Right lung (tissue), 2 donors: ENCODE measurements at regions not wholly inside any gene's neighbourhood (a gene's known extent, or its start where the extent isn't known, plus 50 kb on each side); places are given as distances from the start of the nearest gene placed in this dataset.
A peak's percentile ranks its signal among the peaks of the same experiment; 100 is the strongest.

ENCODE experiments used
- DNase-seq, 2 donors: peaks; one replicate each; pipeline ENCODE4 v3.0.0-alpha.2; 2013

- peak; percentile 75 to 77 for DNase-seq
Measured at GRCh38 chr12:124517260-124518050, 50.0 kb downstream of the NCOR2 start.

DNA sequence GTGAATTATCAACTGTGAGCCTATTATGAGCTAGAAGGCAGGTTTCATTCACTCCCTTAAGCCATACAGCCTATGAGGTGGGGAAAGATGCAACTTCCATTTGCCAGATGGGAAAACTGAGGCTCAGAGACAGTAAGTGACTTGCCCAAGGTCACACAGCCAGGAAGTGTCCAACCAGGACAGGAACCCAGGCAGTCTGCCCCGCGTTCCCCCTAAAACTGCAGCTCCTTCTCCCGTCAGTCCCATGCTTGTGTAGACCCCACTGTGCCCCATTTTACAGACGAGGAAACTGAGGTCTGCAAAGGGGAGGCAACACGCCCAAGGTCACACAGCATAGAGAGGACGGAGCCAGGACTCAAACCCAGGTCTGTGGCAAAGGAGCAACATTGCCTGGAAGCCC lies 50.6 kb downstream of the NCOR2 start:
- no peak for DNase-seq

- no peak for DNase-seq
Measured at GRCh38 chr12:124515981-124516380, 51.4 kb downstream of the NCOR2 start.

GRCh38 chr12:124514996-124515932 lies 52.1 kb downstream of the NCOR2 start:
- no peak for DNase-seq

DNA sequence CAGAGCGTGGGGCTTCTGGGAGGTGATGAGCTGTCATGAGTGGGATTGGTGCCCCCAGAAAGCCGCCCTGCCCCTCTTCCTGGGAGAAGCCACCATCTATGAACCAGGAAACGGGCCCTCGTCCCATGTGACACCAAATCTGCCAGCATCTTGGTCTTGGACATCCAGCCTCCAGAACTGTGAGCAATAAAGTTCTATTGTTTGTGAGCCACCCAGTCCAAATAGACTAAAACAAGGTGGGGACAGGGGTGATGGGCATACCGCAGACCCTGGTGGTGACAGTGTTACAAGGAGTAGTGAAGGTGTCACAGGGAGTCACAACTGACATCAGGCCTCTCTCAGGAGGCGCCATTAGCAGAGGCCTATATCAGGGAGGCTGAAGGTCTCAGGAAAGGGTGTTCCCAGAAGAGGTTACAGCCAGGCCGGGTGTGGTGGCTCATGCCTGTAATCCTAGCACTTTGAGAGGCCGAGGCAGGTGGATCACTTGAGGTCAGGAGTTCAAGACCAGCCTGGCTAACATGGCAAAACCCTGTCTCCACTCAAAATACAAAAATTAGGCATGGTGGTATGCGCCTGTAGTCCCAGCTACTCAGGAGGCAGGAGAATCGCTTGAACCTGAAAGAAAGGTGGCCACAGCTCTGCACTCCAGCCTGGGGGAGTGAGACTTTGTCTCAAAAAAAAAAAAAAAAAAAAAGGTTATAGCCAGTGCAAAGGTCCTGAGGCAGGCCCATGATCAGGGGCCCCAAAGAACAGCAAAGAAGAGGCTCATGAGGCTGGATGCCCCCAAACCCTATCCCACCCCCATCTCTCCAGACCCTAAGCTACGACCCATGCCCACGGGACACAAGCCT lies 53.0 kb downstream of the NCOR2 start:
- no peak for DNase-seq

- no peak for DNase-seq
Measured at GRCh38 chr12:124513297-124513867, 54.0 kb downstream of the NCOR2 start.

DNA sequence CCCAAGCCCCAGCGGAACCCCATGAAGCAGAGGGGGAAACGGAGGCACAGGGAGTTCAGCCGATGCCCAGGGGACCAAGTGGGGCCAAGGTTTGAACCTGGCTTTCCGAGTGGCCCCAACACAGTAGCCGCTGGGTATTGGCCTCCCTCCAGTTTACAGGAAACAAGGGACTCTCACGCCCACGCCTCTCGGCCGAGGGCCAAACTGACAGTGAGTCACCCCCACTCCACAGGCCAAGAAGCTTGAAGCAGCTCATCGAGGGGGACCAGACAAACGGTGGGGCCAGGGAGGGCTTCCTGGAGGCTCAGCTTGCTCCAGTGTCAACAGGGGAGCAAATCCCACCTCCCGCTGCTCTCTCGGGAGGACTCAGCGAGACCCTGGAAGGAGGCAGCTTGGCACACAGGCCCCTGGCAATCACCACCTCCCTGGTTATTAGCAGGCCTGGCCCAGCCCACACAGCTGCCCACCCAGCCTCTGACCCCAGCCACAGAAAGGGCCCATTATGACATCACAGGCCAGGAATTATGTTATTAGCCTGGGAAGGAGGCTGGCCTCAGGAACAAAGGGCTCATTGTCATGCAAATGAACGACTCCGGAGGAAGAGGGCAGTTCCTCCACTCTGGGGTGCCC lies 54.6 kb downstream of the NCOR2 start:
- no peak for DNase-seq

DNA sequence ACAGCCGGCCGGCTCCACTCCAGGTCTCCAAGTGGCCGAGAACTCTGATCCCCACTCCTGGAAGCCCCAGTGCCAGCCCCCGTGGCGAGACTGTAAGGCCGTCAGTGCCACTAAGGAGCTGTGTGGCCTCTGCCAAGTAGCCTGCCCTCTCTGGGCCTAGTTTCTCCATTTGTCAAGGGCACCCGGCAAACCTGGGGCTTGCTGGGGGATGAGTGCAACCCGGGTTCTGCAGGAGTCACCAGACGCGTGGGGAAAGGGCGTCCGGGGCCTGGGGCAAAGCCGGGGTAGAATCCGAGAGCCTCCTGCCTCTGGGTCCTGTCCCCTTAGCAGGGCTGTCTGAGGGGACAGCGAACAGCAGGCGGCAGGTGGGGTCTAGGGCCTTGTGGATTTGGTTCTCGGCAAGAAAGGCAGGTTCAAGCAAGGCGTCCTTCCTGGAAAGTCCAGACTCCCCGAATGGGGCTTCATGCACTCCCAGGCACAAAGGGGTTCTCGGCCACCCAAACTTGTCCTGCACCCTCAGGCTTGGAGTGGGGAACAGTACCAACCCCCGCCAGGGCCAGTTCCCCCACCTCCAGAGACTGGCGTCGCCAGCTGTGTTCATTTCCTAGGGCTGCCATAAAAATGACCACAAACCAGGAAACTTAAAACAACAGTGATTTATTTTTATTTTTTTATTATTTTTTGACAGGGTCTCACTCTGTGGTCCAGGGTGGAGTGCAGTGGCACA lies 56.0 kb downstream of the NCOR2 start:
- no peak for DNase-seq

- no peak for DNase-seq
Measured at GRCh38 chr12:124510301-124510970, 57.0 kb downstream of the NCOR2 start.

DNA sequence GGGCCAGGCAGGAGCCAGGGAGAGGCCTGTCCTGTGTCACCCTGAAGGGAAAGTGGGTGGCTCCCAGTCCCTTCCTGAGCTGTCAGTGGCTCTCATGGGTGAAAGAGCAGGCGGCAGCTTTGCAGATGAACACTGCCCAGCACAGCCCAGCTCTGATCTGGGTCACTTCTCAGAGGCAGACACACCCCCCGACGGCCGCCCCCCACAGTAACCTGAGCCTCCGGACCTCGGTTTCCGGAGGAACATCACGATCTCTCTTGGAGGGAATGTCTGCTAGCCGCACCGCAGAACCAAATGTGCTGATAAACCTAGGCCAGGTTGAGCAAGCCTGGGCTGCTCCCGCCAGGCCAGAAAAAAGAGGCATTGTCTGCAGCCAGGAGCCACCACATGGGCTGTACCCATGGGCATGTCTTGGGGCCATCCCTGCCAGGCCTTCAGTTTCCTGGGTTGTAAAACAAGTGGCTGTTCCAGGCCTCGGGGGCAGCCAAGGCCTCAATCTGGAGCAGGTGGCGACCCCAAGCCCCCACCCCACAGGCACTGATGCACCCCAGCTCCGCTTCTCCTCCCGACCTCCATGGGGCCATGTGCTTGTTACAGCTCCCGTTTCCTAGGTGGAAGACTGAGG lies 57.6 kb downstream of the NCOR2 start:
- no peak for DNase-seq

GRCh38 chr12:124509300-124509675 lies 58.1 kb downstream of the NCOR2 start:
- DNase-seq, result no peak

GRCh38 chr12:124508381-124509079 lies 58.9 kb downstream of the NCOR2 start:
- DNase-seq, result no peak

DNA sequence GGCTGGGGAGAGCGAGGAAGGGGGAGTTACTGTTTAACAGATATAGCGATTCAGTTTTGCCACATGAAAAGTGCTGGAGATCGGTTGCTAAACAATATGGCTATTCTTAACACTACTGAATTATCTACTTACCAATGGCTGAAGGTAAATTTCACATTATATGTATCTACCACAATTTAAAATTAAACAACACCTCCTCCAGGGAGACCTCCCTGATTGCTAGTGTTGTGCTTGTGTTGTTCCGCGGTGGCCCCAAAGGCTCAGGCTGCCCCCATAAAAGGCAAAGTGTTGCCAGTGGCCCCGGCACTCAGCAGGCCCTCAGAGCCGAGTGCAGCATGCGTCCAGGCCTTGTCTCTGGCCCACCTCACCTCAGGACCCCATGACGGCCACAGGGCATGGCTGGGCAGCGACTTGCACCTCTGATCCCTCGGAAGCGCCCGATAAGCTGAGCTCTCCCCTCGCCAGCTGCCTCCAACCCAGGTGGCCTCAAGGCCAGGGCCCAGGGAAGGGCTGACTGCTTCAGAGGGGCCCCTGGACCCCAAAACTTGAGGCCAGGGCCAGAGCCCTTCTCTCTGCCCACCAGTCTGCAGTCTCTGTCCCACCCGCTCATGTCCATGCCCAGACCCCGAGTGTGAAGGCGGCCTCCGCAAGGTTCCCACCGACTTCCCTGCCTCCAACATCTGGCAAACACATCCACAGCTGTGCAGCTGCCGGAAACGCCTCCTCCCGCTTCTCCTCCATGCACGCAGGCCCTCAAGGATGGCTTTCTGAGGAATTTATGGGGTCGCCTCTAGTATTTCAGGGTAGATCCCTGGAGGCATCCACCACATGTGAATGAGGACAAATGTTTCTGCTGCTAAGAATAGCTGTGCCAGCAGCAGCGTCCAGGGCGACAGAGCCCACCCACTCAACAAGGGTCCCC lies 60.0 kb downstream of the NCOR2 start:
- peak in 1 of 2 donors; percentile 55 for DNase-seq

GRCh38 chr12:124506832-124507153 lies 60.6 kb downstream of the NCOR2 start:
- no peak for DNase-seq

DNA sequence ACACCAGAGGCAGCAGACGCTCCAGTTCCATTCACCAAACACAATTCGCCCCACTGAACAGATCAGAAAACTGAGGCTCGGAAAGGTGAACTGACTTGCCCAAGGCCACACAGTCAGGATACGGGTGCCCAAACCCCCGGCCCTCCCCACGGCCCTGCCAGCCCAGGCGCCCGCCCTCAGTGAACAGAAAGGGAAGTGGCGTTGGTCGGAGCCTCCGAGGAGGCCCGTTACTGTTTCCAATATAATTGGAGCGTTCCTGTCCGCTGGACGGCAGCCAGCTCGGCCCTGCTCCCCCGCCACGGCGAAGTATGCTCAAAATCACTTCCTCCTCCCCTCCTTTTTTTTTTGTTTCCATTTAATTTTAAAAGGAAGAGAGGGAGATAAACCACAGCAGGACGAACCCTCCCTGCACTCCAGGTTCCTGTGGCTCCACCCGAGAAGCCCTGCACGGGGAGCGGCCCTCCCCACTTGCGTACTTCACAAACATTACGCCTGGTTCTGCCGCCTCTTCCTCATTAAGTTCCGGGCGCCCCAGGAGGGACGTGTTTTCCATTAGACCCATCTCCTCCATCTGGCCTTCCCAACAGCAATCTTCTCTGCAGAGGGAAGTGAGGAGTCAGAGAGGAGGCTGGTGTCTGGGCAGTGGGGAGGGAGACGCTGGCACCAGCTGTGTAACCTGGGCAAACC lies 61.1 kb downstream of the NCOR2 start:
- DNase-seq, result peak; percentile 68 to 74

- DNase-seq, result no peak
Measured at GRCh38 chr12:124505001-124505818, 62.2 kb downstream of the NCOR2 start.
